ENCODE measurements at regions not wholly inside any gene's neighbourhood (a gene's known extent, or its start where the extent isn't known, plus 50 kb on each side); places are given as distances from the start of the nearest gene placed in this dataset.

- DNase-seq (ENCODE audit: low read depth) = no peak
Observed at GRCh38 chr10:111131168-111131799, 54.5 kb downstream of the ADRA2A start.

GRCh38 chr10:111137007-111137406 lies 60.2 kb downstream of the ADRA2A start:
- no peak for DNase-seq (ENCODE audit: low read depth)

- DNase-seq (ENCODE audit: low read depth) = no peak
Observed at GRCh38 chr10:111137587-111137986, 60.8 kb downstream of the ADRA2A start.

GRCh38 chr10:111138544-111138943 lies 61.7 kb downstream of the ADRA2A start:
- no peak for DNase-seq (ENCODE audit: low read depth)

GRCh38 chr10:111139567-111139966 lies 62.7 kb downstream of the ADRA2A start:
- DNase-seq (ENCODE audit: low read depth) = no peak

GRCh38 chr10:111142092-111142768 lies 65.4 kb downstream of the ADRA2A start:
- no peak for DNase-seq (ENCODE audit: low read depth)

- DNase-seq (ENCODE audit: low read depth) = no peak
Observed at GRCh38 chr10:111146025-111146640, 69.3 kb downstream of the ADRA2A start.

- no peak for DNase-seq (ENCODE audit: low read depth)
Observed at GRCh38 chr10:111148025-111148424, 71.2 kb downstream of the ADRA2A start.

- no peak for DNase-seq (ENCODE audit: low read depth)
Observed at GRCh38 chr10:111148440-111148839, 71.6 kb downstream of the ADRA2A start.

GRCh38 chr10:111150691-111151090 lies 73.9 kb downstream of the ADRA2A start:
- no peak for DNase-seq (ENCODE audit: low read depth)

- no peak for DNase-seq (ENCODE audit: low read depth)
Observed at GRCh38 chr10:111151595-111152307, 74.9 kb downstream of the ADRA2A start.

- no peak for DNase-seq (ENCODE audit: low read depth)
Observed at GRCh38 chr10:111156754-111157153, 79.9 kb downstream of the ADRA2A start.

- DNase-seq (ENCODE audit: low read depth) = no peak
Observed at GRCh38 chr10:111158595-111158994, 81.8 kb downstream of the ADRA2A start.

- no peak for DNase-seq (ENCODE audit: low read depth)
Observed at GRCh38 chr10:111161109-111161874, 84.5 kb downstream of the ADRA2A start.

GRCh38 chr10:111171183-111171582 lies 94.4 kb downstream of the ADRA2A start:
- no peak for DNase-seq (ENCODE audit: low read depth)

- no peak for DNase-seq (ENCODE audit: low read depth)
Observed at GRCh38 chr10:111175787-111176186, 99.0 kb downstream of the ADRA2A start.

- no peak for DNase-seq (ENCODE audit: low read depth)
Observed at GRCh38 chr10:111177379-111177778, 100.5 kb downstream of the ADRA2A start.

- DNase-seq (ENCODE audit: low read depth) = no peak
Observed at GRCh38 chr10:111179514-111179913, 102.7 kb downstream of the ADRA2A start.

- DNase-seq (ENCODE audit: low read depth) = no peak
Observed at GRCh38 chr10:111186358-111186757, 109.5 kb downstream of the ADRA2A start.

GRCh38 chr10:111187096-111187495 lies 110.3 kb downstream of the ADRA2A start:
- no peak for DNase-seq (ENCODE audit: low read depth)

GRCh38 chr10:111199587-111199986 lies 122.8 kb downstream of the ADRA2A start:
- no peak for DNase-seq (ENCODE audit: low read depth)

All from T follicular helper cell (primary cell).